H1 (cell line): ENCODE measurements at regions not wholly inside any gene's neighbourhood (a gene's known extent, or its start where the extent isn't known, plus 50 kb on each side); places are given as distances from the start of the nearest gene placed in this dataset.

Source experiments
- CTCF ChIA-PET: fragments of 300-600 bp; sonication (Branson Sonifier 250); formaldehyde crosslinking; loops from one replicate; lab custom pipeline; 2021; ENCODE audit not compliant: partially characterized antibody; lab: Charles Lee
- POLR2A ChIA-PET: fragments of 300-600 bp; sonication (Branson Sonifier 250); formaldehyde crosslinking; loops from one replicate; lab custom pipeline; 2021; ENCODE audit warnings: inconsistent platforms; ENCODE audit not compliant: partially characterized antibody; lab: Charles Lee
- DNase-seq, 2 experiments: peaks; one replicate each; pipeline versions ENCODE4 v3.0.0 to v3.0.0-alpha.2; 2010 to 2022; ENCODE audit warnings: low spot score in 2 of 2, low read depth in 1 of 2, mixed read lengths in 1 of 2
- FAIRE-seq: peaks from 2 replicates; lab custom pipeline; 2011; peaks lifted over from hg19 to GRCh38; lab: Jason Lieb, UNC
- H2AFZ ChIP-seq: 2 replicates; pipeline ENCODE4 v1.8.1; 2012; ENCODE audit warnings: low read length, inconsistent platforms
- H2AK5ac ChIP-seq: 2 replicates; pipeline ENCODE4 v1.6.1; 2013; ENCODE audit warnings: low read depth, low read length
- H2BK120ac ChIP-seq: replicated peaks from 2 replicates; pipeline ENCODE3; 2013; ENCODE audit warnings: low read depth, low read length, inconsistent platforms
- H2BK12ac ChIP-seq: 2 replicates; pipeline ENCODE4 v1.6.1; 2013; ENCODE audit warnings: low read depth, low read length
- H2BK15ac ChIP-seq: 2 replicates; pipeline ENCODE4 v1.6.1; 2013; ENCODE audit warnings: low read length
- H2BK20ac ChIP-seq: 2 replicates; pipeline ENCODE4 v1.6.1; 2013; ENCODE audit warnings: low read length
- H2BK5ac ChIP-seq: 2 replicates; pipeline ENCODE4 v1.6.1; 2013; ENCODE audit warnings: low read depth, low read length
- H3K14ac ChIP-seq: 2 replicates; pipeline ENCODE4 v1.6.1; 2013; ENCODE audit warnings: inconsistent platforms; ENCODE audit not compliant: insufficient read length
- H3K18ac ChIP-seq: 2 replicates; pipeline ENCODE4 v1.6.1; 2013; ENCODE audit warnings: low read length; ENCODE audit errors: extremely low read depth
- H3K23ac ChIP-seq: 2 replicates; pipeline ENCODE4 v1.6.1; 2013; ENCODE audit warnings: inconsistent platforms; ENCODE audit not compliant: insufficient read length
- H3K23me2 ChIP-seq: 2 replicates; pipeline ENCODE4 v1.6.1; 2013; ENCODE audit warnings: low read depth, low read length
- H3K27ac ChIP-seq: 2 replicates; pipeline ENCODE4 v1.6.1; 2011; ENCODE audit warnings: low read depth, low read length, inconsistent platforms
- H3K27me3 ChIP-seq, 4 experiments: replicated peaks in 1 of 4; 1 replicate in 1 of 4; 2 replicates in 3 of 4; pipeline versions ENCODE4 v1.6.1 to v1.8.1; 2011 to 2013; ENCODE audit warnings: low read length in 3 of 4, mild to moderate bottlenecking in 3 of 4, inconsistent platforms in 2 of 4, mixed read lengths in 2 of 4, moderate library complexity in 1 of 4; ENCODE audit not compliant: control insufficient read depth in 3 of 4, insufficient read depth in 3 of 4; ENCODE audit errors: extremely low read depth in 1 of 4
- H3K36me3 ChIP-seq, 4 experiments: 2 replicates each; pipeline versions ENCODE4 v1.6.1 to v1.8.1; 2011 to 2013; ENCODE audit warnings: mild to moderate bottlenecking in 4 of 4, low read length in 3 of 4, moderate library complexity in 2 of 4, control low read depth in 1 of 4, inconsistent platforms in 1 of 4; ENCODE audit not compliant: insufficient read depth in 4 of 4, control insufficient read depth in 2 of 4
- H3K4ac ChIP-seq: replicated peaks from 2 replicates; pipeline ENCODE3; 2013; ENCODE audit warnings: low read length, low read depth, mixed read lengths, inconsistent platforms; ENCODE audit not compliant: insufficient read length
- H3K4me1 ChIP-seq, 4 experiments: replicated peaks in 1 of 4; 1 replicate in 1 of 4; 2 replicates in 3 of 4; pipeline versions ENCODE4 v1.6.1 to v1.8.1; 2011 to 2013; ENCODE audit warnings: low read length in 3 of 4, inconsistent platforms in 2 of 4, mixed read lengths in 1 of 4; ENCODE audit not compliant: insufficient read depth in 4 of 4, control insufficient read depth in 3 of 4
- H3K4me2 ChIP-seq, 2 experiments: 2 replicates each; pipeline versions ENCODE4 v1.6.1 to v1.8.1; 2011 to 2013; ENCODE audit warnings: low read depth in 2 of 2, low read length in 2 of 2, control low read depth in 1 of 2, inconsistent platforms in 1 of 2, mild to moderate bottlenecking in 1 of 2; ENCODE audit not compliant: insufficient read depth in 1 of 2
- H3K4me3 ChIP-seq, 4 experiments: fragments of 200-600, 300-600 bp in 1 of 4; sonication (generic), shearing (Covaris generic), sonication (Bioruptor Twin) in 1 of 4; 2 replicates each; pipeline versions ENCODE4 v1.5.1 to v1.8.1; 2011 to 2016; ENCODE audit warnings: low read length in 4 of 4, low read depth in 3 of 4, control low read depth in 2 of 4, inconsistent platforms in 2 of 4, mild to moderate bottlenecking in 2 of 4, mixed read lengths in 1 of 4, moderate library complexity in 1 of 4; ENCODE audit not compliant: insufficient read depth in 2 of 4; ENCODE audit errors: extremely low read depth in 1 of 4
- H3K56ac ChIP-seq: replicated peaks from 2 replicates; pipeline ENCODE3; 2013; ENCODE audit warnings: low read depth, mild to moderate bottlenecking, mixed read lengths, low read length, inconsistent platforms; ENCODE audit not compliant: insufficient read length
- H3K79me1 ChIP-seq: 2 replicates; pipeline ENCODE4 v1.6.1; 2013; ENCODE audit warnings: low read depth, low read length, control low read depth
- H3K79me2 ChIP-seq, 2 experiments: 2 replicates each; pipeline versions ENCODE4 v1.6.1 to v1.8.1; 2012 to 2013; ENCODE audit warnings: low read length in 2 of 2, mild to moderate bottlenecking in 2 of 2, inconsistent platforms in 1 of 2; ENCODE audit not compliant: insufficient read depth in 2 of 2, control insufficient read depth in 1 of 2
- H3K9ac ChIP-seq, 4 experiments: replicated peaks in 1 of 4; 1 replicate in 1 of 4; 2 replicates in 3 of 4; pipeline versions ENCODE4 v1.6.1 to v1.8.1; 2011 to 2013; ENCODE audit warnings: low read depth in 3 of 4, low read length in 3 of 4, control low read depth in 2 of 4, mild to moderate bottlenecking in 2 of 4, moderate library complexity in 2 of 4, inconsistent platforms in 1 of 4; ENCODE audit errors: extremely low read depth in 1 of 4
- H3K9me3 ChIP-seq, 2 experiments: 2 replicates each; pipeline versions ENCODE4 v1.6.1 to v1.8.1; 2012 to 2013; ENCODE audit warnings: mild to moderate bottlenecking in 2 of 2, moderate library complexity in 2 of 2, control low read depth in 1 of 2, inconsistent platforms in 1 of 2, low read depth in 1 of 2, low read length in 1 of 2, mixed read lengths in 1 of 2; ENCODE audit not compliant: insufficient read depth in 2 of 2
- H4K20me1 ChIP-seq, 2 experiments: replicated peaks in 1 of 2; 2 replicates each; pipeline versions ENCODE3 to v1.8.1; 2011 to 2013; ENCODE audit warnings: inconsistent platforms in 2 of 2, low read length in 2 of 2, mild to moderate bottlenecking in 1 of 2; ENCODE audit not compliant: insufficient read depth in 2 of 2, control insufficient read depth in 1 of 2
- H4K5ac ChIP-seq: 2 replicates; pipeline ENCODE4 v1.6.1; 2013; ENCODE audit warnings: low read length, low read depth, mixed read lengths, inconsistent platforms; ENCODE audit not compliant: insufficient read length
- H4K8ac ChIP-seq: 2 replicates; pipeline ENCODE4 v1.8.0; 2013; ENCODE audit warnings: mild to moderate bottlenecking, moderate library complexity, low read length, inconsistent platforms; ENCODE audit not compliant: insufficient read depth; ENCODE audit errors: extremely low read depth
- H4K91ac ChIP-seq: replicated peaks from 2 replicates; pipeline ENCODE3; 2013; ENCODE audit warnings: low read length, mixed read lengths, inconsistent platforms; ENCODE audit not compliant: insufficient read length
- BCL11A ChIP-seq, 2 experiments: IDR thresholded peaks; one replicate each; pipeline ENCODE4 v1.6.1; 2011; ENCODE audit warnings: low read depth in 2 of 2, low read length in 2 of 2, mild to moderate bottlenecking in 2 of 2
- CHD2 ChIP-seq: IDR thresholded peaks from 2 replicates; pipeline ENCODE4 v1.6.1; 2012; ENCODE audit warnings: low read length, improper control_type of control experiment
- SIRT6 ChIP-seq: IDR thresholded peaks from one replicate; pipeline ENCODE4 v1.7.1; 2012; ENCODE audit warnings: low read length, inconsistent platforms
- TBP ChIP-seq: IDR thresholded peaks from 2 replicates; pipeline ENCODE4 v1.6.1; 2011; ENCODE audit warnings: low read depth, low read length, improper control_type of control experiment
- WGBS, 2 experiments: shearing (Covaris generic) in 1 of 2; methylation state at CpG; one replicate each; pipeline versions ENCODE4 v1.1.6 to v1.1.7; 2013 to 2015; ENCODE audit warnings: low lambda C conversion rate in 2 of 2, mixed read lengths in 2 of 2, inconsistent platforms in 1 of 2, low coverage in 1 of 2, missing lambda C conversion rate in 1 of 2; ENCODE audit not compliant: insufficient replicate concordance in 2 of 2, insufficient coverage in 1 of 2, insufficient read length in 1 of 2; ENCODE audit errors: extremely low coverage in 1 of 2, missing lambda C conversion rate in 1 of 2; 5-methylcytosine and 5-hydroxymethylcytosine counted together
- TF ChIP-seq, protein P1 (sequence below): IDR thresholded peaks from 2 replicates; pipeline ENCODE4 v1.6.1; 2012; ENCODE audit warnings: low read length, inconsistent platforms

DNA sequence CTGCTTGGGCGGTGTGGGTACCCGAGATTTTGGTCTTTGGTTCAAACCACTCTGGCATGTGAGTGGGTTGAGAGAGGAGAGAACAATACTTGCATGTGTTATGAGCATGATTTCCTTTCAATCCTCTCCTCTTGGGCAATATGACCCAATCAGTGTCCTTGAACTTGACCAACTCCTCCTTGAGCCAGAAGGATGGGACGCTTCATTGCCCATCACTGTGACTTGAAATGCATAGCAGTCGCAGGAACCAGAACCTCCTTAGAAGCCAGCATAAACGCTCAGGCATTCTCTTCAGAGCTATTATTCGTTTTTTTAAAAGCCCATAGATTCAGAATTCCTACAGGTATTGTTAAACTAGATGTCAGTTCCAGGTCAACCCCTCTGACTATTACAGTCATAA lies 367.4 kb downstream of the HAPSTR1 start:
- no peaks in the 10 kb centered on the region for H3K27me3 ChIP-seq
- WGBS, 2 experiments = 87% methylated on average over 6 of the region's 6 CpGs; no CpG with 5 or more reads in 1 of the 2 experiments
- FAIRE-seq (no peak), DNase-seq (no peak)
- H3K4me3 ChIP-seq = no peak overlapping the region
- H3K23ac ChIP-seq = no peak overlapping the region
- no peak overlapping the region for H2BK12ac ChIP-seq
- H2BK5ac ChIP-seq = no peak overlapping the region
- no peak overlapping the region for H4K91ac ChIP-seq
- H3K9ac ChIP-seq = no peak overlapping the region
- H3K4ac ChIP-seq = no peak overlapping the region
- no peak overlapping the region for H3K18ac ChIP-seq
- no peaks in the 10 kb centered on the region for H3K79me2 ChIP-seq
- H4K5ac ChIP-seq = no peak overlapping the region
- ChIA-PET CTCF (interaction anchor here (0.6 to 0.7 kb wide), 2 partner anchors 44 to 525 kb away, joined by 3 read pairs; no protein-coding TSS in a partner anchor), POLR2A (no interaction called here)
- no peak overlapping the region for H3K56ac ChIP-seq
- H3K23me2 ChIP-seq = no peaks in the 10 kb centered on the region
- no peak overlapping the region for H2BK120ac ChIP-seq
- H4K8ac ChIP-seq = no peak overlapping the region
- no peak overlapping the region for H2BK20ac ChIP-seq
- H3K4me2 ChIP-seq = no peak overlapping the region
- no peaks in the 10 kb centered on the region for H3K36me3 ChIP-seq
- H3K14ac ChIP-seq = no peak overlapping the region
- H2AK5ac ChIP-seq = no peak overlapping the region
- no peaks in the 10 kb centered on the region for H3K79me1 ChIP-seq
- no peaks in the 10 kb centered on the region for H4K20me1 ChIP-seq
- H2BK15ac ChIP-seq = no peak overlapping the region
- H3K4me1 ChIP-seq = no peaks in the 10 kb centered on the region
- no peak overlapping the region for H2AFZ ChIP-seq
- H3K27ac ChIP-seq = no peak overlapping the region
- no peaks in the 10 kb centered on the region; a peak in 1 of 4 replicates for H3K9me3 ChIP-seq
- TF ChIP-seq, protein P1, sequence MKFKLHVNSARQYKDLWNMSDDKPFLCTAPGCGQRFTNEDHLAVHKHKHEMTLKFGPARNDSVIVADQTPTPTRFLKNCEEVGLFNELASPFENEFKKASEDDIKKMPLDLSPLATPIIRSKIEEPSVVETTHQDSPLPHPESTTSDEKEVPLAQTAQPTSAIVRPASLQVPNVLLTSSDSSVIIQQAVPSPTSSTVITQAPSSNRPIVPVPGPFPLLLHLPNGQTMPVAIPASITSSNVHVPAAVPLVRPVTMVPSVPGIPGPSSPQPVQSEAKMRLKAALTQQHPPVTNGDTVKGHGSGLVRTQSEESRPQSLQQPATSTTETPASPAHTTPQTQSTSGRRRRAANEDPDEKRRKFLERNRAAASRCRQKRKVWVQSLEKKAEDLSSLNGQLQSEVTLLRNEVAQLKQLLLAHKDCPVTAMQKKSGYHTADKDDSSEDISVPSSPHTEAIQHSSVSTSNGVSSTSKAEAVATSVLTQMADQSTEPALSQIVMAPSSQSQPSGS = no peak
- TF ChIP-seq CHD2 = no peak
- no peak for TF ChIP-seq TBP
- TF ChIP-seq BCL11A (IDR thresholded peaks at IDR 0.05; ENCODE audit: low read depth in 2 of 2, low read length in 2 of 2) = no peak
- TF ChIP-seq SIRT6 = no peak
